Caki2 (cell line): ENCODE measurements at regions not wholly inside any gene's neighbourhood (a gene's known extent, or its start where the extent isn't known, plus 50 kb on each side); places are given as distances from the start of the nearest gene placed in this dataset.
A peak's percentile ranks its signal among the peaks of the same experiment; 100 is the strongest.
"Not testable (repeated sequence)": the region's sequence is repeated elsewhere in the genome, so short reads cannot be mapped to it uniquely, and the experiment has no call there.

ENCODE experiments used
- DNase-seq: peaks from one replicate; pipeline ENCODE4 v3.0.0-alpha.2; 2015; ENCODE audit warnings: low read depth
- in situ Hi-C: cut with HindIII; loops from 2 replicates; pipeline ENCODE4 v1.10.0; 2016; ENCODE audit warnings: low sequenced_read_pairs, low pct_unique_long_range_greater_than_20kb, mixed read lengths

- no peak for DNase-seq
- in situ Hi-C loops: no loop called here
These were observed 81.8 kb upstream of the NDP start for GRCh38 chrX:44054863-44055601.

- DNase-seq, in situ Hi-C loops: not testable (repeated sequence)
These were observed 71.9 kb upstream of the NDP start for GRCh38 chrX:44045106-44045505.

- peak; percentile 47 for DNase-seq
- in situ Hi-C loops: no loop called here
These were observed 70.3 kb upstream of the NDP start for GRCh38 chrX:44043496-44043895.

- in situ Hi-C loops: no loop called here
These were observed 69.6 kb upstream of the NDP start for GRCh38 chrX:44042751-44043150.

GRCh38 chrX:44042116-44042515 is 68.9 kb upstream of the NDP start:
- DNase-seq: no peak
- in situ Hi-C loops: no loop called here

More at GRCh38 chrX:44042751-44043150, 69.6 kb upstream of the NDP start:
- peak; percentile 38 for DNase-seq

- in situ Hi-C loops: no loop called here
- DNase-seq: no peak
These were observed 67.2 kb upstream of the NDP start for GRCh38 chrX:44040406-44040805.

GRCh38 chrX:44039556-44039955 is 66.4 kb upstream of the NDP start:
- in situ Hi-C loops: no loop called here

GRCh38 chrX:44036336-44036735 is 63.1 kb upstream of the NDP start:
- in situ Hi-C loops: no loop called here
- no peak for DNase-seq

More at GRCh38 chrX:44039556-44039955, 66.4 kb upstream of the NDP start:
- peak; percentile 1 for DNase-seq

GRCh38 chrX:44035571-44035970 is 62.4 kb upstream of the NDP start:
- in situ Hi-C loops: no loop called here
- DNase-seq: no peak

- no peak for DNase-seq
- in situ Hi-C loops: no loop called here
These were observed 59.3 kb upstream of the NDP start for GRCh38 chrX:44032479-44032878.

- in situ Hi-C loops: no loop called here
- no peak for DNase-seq
These were observed 52.4 kb upstream of the NDP start for GRCh38 chrX:44025555-44025954.
